Thoracic aorta (tissue), 2 donors: ENCODE measurements at regions not wholly inside any gene's neighbourhood (a gene's known extent, or its start where the extent isn't known, plus 50 kb on each side); places are given as distances from the start of the nearest gene placed in this dataset.

Source experiments
- ATAC-seq: fragments of 150-250 bp; one replicate; pipeline ENCODE4 v1.8.0; 2017; ENCODE audit warnings: low read depth; ENCODE audit not compliant: insufficient number of reproducible peaks, low FRiP score
- DNase-seq: peaks from one replicate; pipeline ENCODE4 v3.0.0-alpha.2; 2020; ENCODE audit warnings: low spot score
- H3K27ac ChIP-seq, 2 donors: fragments of 200-600 bp; sonication (generic); 1 replicate in 1 of 2; 2 replicates in 1 of 2; pipeline ENCODE4 v1.5.1; 2016; ENCODE audit warnings: mild to moderate bottlenecking in 2 of 2, moderate library complexity in 2 of 2
- H3K27me3 ChIP-seq: fragments of 200-600 bp; sonication (generic); replicated peaks from 2 replicates; pipeline ENCODE4 v1.6.0; 2016; ENCODE audit warnings: mild to moderate bottlenecking; ENCODE audit not compliant: insufficient read depth
- H3K36me3 ChIP-seq: fragments of 200-600 bp; sonication (generic); one replicate; pipeline ENCODE4 v1.5.1; 2016
- H3K4me1 ChIP-seq, 2 donors: fragments of 200-600 bp; sonication (generic); 1 replicate in 1 of 2; 2 replicates in 1 of 2; pipeline versions ENCODE4 v1.5.1 to v1.6.0; 2016; ENCODE audit warnings: low read depth in 2 of 2, mild to moderate bottlenecking in 1 of 2; ENCODE audit not compliant: control insufficient read depth in 1 of 2
- H3K4me3 ChIP-seq: fragments of 200-600 bp; sonication (generic); 2 replicates; pipeline ENCODE4 v1.5.1; 2016; ENCODE audit warnings: mild to moderate bottlenecking
- H3K9me3 ChIP-seq: fragments of 200-600 bp; sonication (generic); 2 replicates; pipeline ENCODE4 v1.5.1; 2016
- CTCF ChIP-seq: fragments of 200-600 bp; sonication (generic); IDR thresholded peaks from one replicate; pipeline ENCODE4 v1.5.1; 2019; ENCODE audit warnings: antibody characterized with exemption

GRCh38 chr7:108719631-108720030 lies 150.0 kb downstream of the DNAJB9 start:
- TF ChIP-seq CTCF: no peak
- H3K4me3 ChIP-seq: no peak overlapping the region
- no peaks in the 10 kb centered on the region for H3K4me1 ChIP-seq
- DNase-seq: no peak
- ATAC-seq: no peak
- no peak overlapping the region for H3K27ac ChIP-seq
- no peaks in the 10 kb centered on the region for H3K36me3 ChIP-seq
- no peaks in the 10 kb centered on the region for H3K27me3 ChIP-seq
- H3K9me3 ChIP-seq: no peaks in the 10 kb centered on the region

GRCh38 chr7:108722561-108722960 lies 152.9 kb downstream of the DNAJB9 start:
- no peaks in the 10 kb centered on the region for H3K36me3 ChIP-seq
- H3K4me3 ChIP-seq: no peak overlapping the region
- no peak for TF ChIP-seq CTCF
- H3K27me3 ChIP-seq: no peaks in the 10 kb centered on the region
- no peak overlapping the region for H3K27ac ChIP-seq
- no peaks in the 10 kb centered on the region for H3K9me3 ChIP-seq
- DNase-seq (no peak), ATAC-seq (no peak)
- no peaks in the 10 kb centered on the region for H3K4me1 ChIP-seq

- Histone ChIP-seq H3K27ac (no peak overlapping the region), H3K4me3 (no peak overlapping the region), H3K36me3 (no peaks in the 10 kb centered on the region), H3K9me3 (no peaks in the 10 kb centered on the region), H3K27me3 (no peaks in the 10 kb centered on the region), H3K4me1 (no peaks in the 10 kb centered on the region)
- ATAC-seq (no peak), DNase-seq (no peak)
- no peak for TF ChIP-seq CTCF
These were observed 153.7 kb downstream of the DNAJB9 start for GRCh38 chr7:108723381-108723814.

GRCh38 chr7:108724251-108725100 lies 154.8 kb downstream of the DNAJB9 start:
- Histone ChIP-seq H3K9me3 (no peaks in the 10 kb centered on the region), H3K4me1 (no peaks in the 10 kb centered on the region), H3K36me3 (no peaks in the 10 kb centered on the region), H3K27me3 (no peaks in the 10 kb centered on the region), H3K27ac (no peak overlapping the region), H3K4me3 (no peak overlapping the region)
- DNase-seq (no peak), ATAC-seq (no peak)
- TF ChIP-seq CTCF: no peak

- no peaks in the 10 kb centered on the region for H3K4me1 ChIP-seq
- H3K9me3 ChIP-seq: no peaks in the 10 kb centered on the region
- H3K36me3 ChIP-seq: no peaks in the 10 kb centered on the region
- H3K27me3 ChIP-seq: no peaks in the 10 kb centered on the region
- TF ChIP-seq CTCF: no peak
- no peak overlapping the region for H3K27ac ChIP-seq
- no peak overlapping the region for H3K4me3 ChIP-seq
- ATAC-seq (no peak), DNase-seq (no peak)
These were observed 166.1 kb downstream of the DNAJB9 start for GRCh38 chr7:108735814-108736213.
